ENCODE measurements at regions not wholly inside any gene's neighbourhood (a gene's known extent, or its start where the extent isn't known, plus 50 kb on each side); places are given as distances from the start of the nearest gene placed in this dataset.

- DNase-seq (ENCODE audit: low spot score): no peak
These were observed 206.5 kb upstream of the TSHZ3 start for GRCh38 chr19:31555634-31556215.

- DNase-seq (ENCODE audit: low spot score): no peak
These were observed 210.3 kb upstream of the TSHZ3 start for GRCh38 chr19:31559494-31559893.

GRCh38 chr19:31560086-31561060 lies 211.1 kb upstream of the TSHZ3 start:
- DNase-seq (ENCODE audit: low spot score): no peak

GRCh38 chr19:31562966-31563612 lies 213.9 kb upstream of the TSHZ3 start:
- no peak for DNase-seq (ENCODE audit: low spot score)

GRCh38 chr19:31567776-31568175 lies 218.5 kb upstream of the TSHZ3 start:
- no peak for DNase-seq (ENCODE audit: low spot score)

- no peak for DNase-seq (ENCODE audit: low spot score)
These were observed 219.5 kb upstream of the TSHZ3 start for GRCh38 chr19:31568724-31569123.

- no peak for DNase-seq (ENCODE audit: low spot score)
These were observed 221.5 kb upstream of the TSHZ3 start for GRCh38 chr19:31570718-31571117.

- DNase-seq (ENCODE audit: low spot score): no peak
These were observed 223.1 kb upstream of the TSHZ3 start for GRCh38 chr19:31572102-31572975.

GRCh38 chr19:31572976-31573298 lies 223.7 kb upstream of the TSHZ3 start:
- DNase-seq (ENCODE audit: low spot score): peak; percentile 20

GRCh38 chr19:31574251-31574973 lies 225.2 kb upstream of the TSHZ3 start:
- DNase-seq (ENCODE audit: low spot score): no peak

GRCh38 chr19:31575846-31576335 lies 226.7 kb upstream of the TSHZ3 start:
- DNase-seq (ENCODE audit: low spot score): no peak

- DNase-seq (ENCODE audit: low spot score): no peak
These were observed 229.1 kb upstream of the TSHZ3 start for GRCh38 chr19:31578326-31578725.

- no peak for DNase-seq (ENCODE audit: low spot score)
These were observed 233.9 kb upstream of the TSHZ3 start for GRCh38 chr19:31583148-31583547.

- DNase-seq (ENCODE audit: low spot score): no peak
These were observed 237.0 kb upstream of the TSHZ3 start for GRCh38 chr19:31586282-31586681.

- DNase-seq (ENCODE audit: low spot score): no peak
These were observed 239.9 kb upstream of the TSHZ3 start for GRCh38 chr19:31589109-31589508.

- no peak for DNase-seq (ENCODE audit: low spot score)
These were observed 242.0 kb upstream of the TSHZ3 start for GRCh38 chr19:31591258-31591657.

- DNase-seq (ENCODE audit: low spot score): no peak
These were observed 243.2 kb upstream of the TSHZ3 start for GRCh38 chr19:31592456-31592855.

- DNase-seq (ENCODE audit: low spot score): no peak
These were observed 245.5 kb upstream of the TSHZ3 start for GRCh38 chr19:31594701-31595100.

GRCh38 chr19:31595521-31595920 lies 246.3 kb upstream of the TSHZ3 start:
- DNase-seq (ENCODE audit: low spot score): no peak

GRCh38 chr19:31596751-31597150 lies 247.5 kb upstream of the TSHZ3 start:
- DNase-seq (ENCODE audit: low spot score): no peak

- no peak for DNase-seq (ENCODE audit: low spot score)
These were observed 248.4 kb upstream of the TSHZ3 start for GRCh38 chr19:31597616-31598015.
